CD4-positive, alpha-beta T cell treated with Interleukin-4 for 4 hours (primary cell): ENCODE measurements at regions not wholly inside any gene's neighbourhood (a gene's known extent, or its start where the extent isn't known, plus 50 kb on each side); places are given as distances from the start of the nearest gene placed in this dataset.

ENCODE experiments used
- DNase-seq: peaks from one replicate; pipeline ENCODE4 v3.0.0-alpha.2; 2020

DNA sequence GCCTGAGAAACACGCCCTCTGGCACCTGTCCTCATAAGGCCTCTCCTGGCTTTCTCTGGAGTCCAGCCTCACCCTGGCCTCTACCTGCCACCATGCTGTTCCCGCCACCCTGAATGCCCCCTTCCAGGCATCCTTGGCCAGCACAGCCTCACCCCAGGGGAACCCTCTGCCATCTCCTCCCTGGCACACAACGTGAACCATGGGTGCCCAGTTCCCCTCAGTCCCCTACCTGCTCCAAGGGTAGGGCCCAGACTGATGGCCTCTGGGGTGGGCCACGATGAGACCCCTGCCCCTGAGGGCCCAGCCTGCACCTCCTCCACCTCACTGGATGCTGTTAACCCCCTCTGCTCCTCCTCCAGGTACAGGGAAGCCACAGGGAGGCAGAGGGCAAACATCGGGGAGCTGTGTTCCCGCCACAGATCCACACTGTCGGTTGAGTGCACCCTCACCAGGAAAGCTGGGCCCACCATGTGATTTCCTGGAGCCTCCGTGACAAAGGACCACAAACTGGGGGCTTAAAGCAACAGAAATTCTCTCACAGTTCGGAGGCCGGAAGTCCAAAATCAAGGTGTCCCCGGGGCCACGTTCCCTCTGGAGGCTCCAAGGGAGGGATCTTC, 169.6 kb downstream of the BRD1 start:
- no peak for DNase-seq

- peak; percentile 84 for DNase-seq
Observed at GRCh38 chr22:49657275-49657973, 170.2 kb downstream of the BRD1 start.

DNA sequence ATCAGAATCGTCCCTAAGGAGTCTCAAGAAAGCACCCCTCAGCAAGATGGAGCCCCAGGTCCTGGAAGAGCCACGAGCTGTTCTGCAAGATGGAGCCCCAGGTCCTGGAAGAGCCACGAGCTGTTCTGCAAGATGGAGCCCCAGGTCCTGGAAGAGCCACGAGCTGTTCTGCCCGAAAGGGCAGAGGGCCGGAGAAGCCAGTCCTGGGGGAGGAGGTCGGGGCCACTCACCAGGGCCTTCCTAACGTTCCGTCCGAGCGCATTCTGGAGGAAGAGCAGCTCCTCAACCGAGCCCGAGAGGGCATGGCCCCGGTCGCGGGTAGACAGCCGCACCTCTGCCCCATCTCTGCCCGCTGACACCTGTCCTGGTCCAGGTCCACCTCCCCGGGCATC, 170.8 kb downstream of the BRD1 start:
- DNase-seq, result peak; percentile 56

DNA sequence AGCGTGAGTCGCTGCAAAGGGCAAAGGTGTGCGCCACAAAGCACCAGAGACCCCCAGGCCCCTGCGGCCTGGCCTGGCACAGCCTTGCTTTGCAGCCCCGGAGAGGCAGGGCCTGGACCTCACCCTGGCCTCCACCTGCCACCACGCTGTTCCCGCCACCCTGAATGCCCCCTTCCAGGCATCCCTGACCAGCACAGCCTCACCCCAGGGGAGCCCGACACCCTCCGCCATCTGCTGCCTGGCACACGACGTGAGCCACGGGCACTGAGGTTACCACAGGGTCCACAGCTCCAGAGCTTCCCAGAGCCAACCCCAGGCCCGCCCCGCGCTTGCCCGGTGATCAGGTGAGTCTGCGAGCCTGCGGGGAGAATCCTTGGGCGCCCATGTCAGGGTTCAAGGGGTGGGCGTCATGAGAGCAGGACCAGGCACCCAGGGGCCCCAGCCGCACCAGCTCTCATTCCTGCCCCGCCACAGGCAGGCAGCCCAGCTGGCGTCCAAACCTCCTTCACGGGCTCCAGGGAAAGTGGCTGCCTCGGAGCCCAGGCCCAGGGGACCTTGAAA, 171.3 kb downstream of the BRD1 start:
- DNase-seq, result no peak

DNA sequence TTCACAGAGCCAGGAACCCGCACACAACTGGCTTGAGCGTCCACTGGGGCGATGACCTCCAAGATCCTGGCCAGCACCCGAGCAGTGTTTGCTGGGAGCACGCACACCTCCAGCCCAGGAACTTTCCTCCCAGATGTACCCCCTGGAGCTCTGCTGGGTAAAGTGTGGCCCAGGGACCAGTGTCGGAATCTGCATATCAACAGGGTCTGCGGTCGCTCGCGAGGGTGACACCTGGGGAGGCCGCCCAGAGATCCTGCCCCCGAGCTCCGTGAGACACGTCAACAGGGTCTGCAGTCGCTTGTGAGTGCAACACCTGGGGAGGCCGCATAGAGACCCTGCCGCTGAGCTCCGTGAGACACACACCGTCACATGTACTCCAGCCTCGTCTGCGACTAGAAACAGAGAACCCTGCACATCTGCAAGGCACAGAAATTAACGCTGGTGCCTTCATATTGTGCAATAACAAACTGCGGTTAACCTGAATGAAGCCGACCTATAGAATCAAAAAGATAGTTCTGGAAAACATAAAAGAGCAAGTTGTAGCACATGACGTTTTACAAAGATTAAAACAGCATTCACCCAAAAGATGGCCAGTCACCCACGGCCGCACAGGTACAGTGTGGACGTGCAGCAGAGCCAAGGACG, 172.4 kb downstream of the BRD1 start:
- DNase-seq, result no peak

- no peak for DNase-seq
Observed at GRCh38 chr22:49650336-49651241, 177.1 kb downstream of the BRD1 start.

GRCh38 chr22:49649166-49650068, 178.3 kb downstream of the BRD1 start:
- no peak for DNase-seq

DNA sequence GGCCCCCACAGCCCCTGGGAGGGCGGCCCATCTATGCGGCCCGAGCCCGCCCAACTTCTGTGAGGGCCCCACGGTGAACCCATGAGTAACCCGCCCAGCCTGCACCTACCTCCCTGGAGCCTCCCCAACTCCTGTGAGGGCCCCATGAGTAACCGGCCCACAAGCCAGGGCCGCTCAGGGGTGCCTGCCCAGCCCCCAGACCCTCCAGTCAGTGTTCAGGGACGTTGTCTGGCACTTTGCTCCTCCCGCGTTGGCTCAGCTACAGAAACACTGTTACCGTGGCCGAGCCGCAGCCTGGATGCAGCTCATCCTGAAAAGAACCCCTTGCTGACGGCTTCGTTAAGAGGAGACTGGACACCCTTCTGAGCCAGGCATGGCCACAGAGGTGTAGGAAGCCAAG, 179.6 kb downstream of the BRD1 start:
- no peak for DNase-seq

DNA sequence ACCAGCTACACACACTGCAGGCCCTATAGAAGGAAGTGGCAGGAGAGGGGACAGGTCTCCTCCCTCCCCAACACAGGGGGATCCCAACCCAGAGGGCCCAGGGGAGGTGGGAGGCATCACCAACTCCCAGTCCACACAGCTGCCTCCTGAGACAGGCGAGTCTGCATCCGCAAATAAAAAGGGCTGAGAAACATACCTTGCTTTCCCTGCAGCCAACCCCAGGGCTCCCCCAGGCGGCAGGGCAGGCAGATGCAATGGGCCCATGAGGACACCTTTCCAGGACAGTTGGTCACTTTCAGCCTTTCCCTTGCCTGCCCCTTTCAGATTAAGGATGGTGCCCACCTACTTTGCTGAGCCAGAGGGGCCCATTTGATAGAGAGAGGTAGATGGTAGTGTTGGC, 180.0 kb downstream of the BRD1 start:
- DNase-seq, result no peak

DNA sequence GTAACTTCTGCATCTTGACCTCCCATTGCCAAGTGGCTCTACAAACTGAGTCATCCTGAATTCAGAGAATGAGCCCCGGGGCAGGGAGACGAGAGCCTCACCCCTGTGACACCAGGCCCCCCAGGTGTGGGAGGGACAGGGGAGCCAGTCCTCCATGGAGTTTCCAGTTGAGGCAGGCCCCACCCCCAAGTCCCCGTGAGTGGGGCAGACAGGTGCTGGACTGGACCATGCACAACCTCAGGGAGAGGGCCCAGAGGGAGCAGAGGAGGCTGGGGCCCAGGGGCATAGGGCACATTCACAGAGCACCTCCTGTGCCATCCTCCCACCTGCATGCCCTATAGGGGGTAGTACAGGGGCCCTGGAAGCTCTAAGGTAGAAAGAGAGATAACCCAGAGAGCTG, 180.8 kb downstream of the BRD1 start:
- no peak for DNase-seq

- DNase-seq, result no peak
Observed at GRCh38 chr22:49645791-49646550, 181.7 kb downstream of the BRD1 start.

- no peak for DNase-seq
Observed at GRCh38 chr22:49645257-49645656, 182.4 kb downstream of the BRD1 start.

- no peak for DNase-seq
Observed at GRCh38 chr22:49643998-49644397, 183.7 kb downstream of the BRD1 start.

- no peak for DNase-seq
Observed at GRCh38 chr22:49643466-49643865, 184.2 kb downstream of the BRD1 start.

GRCh38 chr22:49642741-49643140, 184.9 kb downstream of the BRD1 start:
- no peak for DNase-seq

GRCh38 chr22:49642331-49642730, 185.3 kb downstream of the BRD1 start:
- DNase-seq, result no peak

GRCh38 chr22:49641770-49642313, 185.8 kb downstream of the BRD1 start:
- DNase-seq, result no peak

GRCh38 chr22:49640366-49641095, 187.1 kb downstream of the BRD1 start:
- no peak for DNase-seq

- no peak for DNase-seq
Observed at GRCh38 chr22:49639956-49640355, 187.7 kb downstream of the BRD1 start.

- no peak for DNase-seq
Observed at GRCh38 chr22:49638788-49639187, 188.9 kb downstream of the BRD1 start.
